ENCODE measurements at regions not wholly inside any gene's neighbourhood (a gene's known extent, or its start where the extent isn't known, plus 50 kb on each side); places are given as distances from the start of the nearest gene placed in this dataset.

GRCh38 chr13:34148359-34148758 lies 330.4 kb downstream of the RFC3 start:
- H3K4me1 Mint-ChIP-seq = no peaks in the 10 kb centered on the region
- Histone ChIP-seq H3K4me3 (replicated peaks in 1 of 3; ENCODE audit: low read depth in 2 of 3, low read length in 3 of 3) (no peak overlapping the region), H3K4me1 (ENCODE audit: control insufficient read depth in 1 of 2, insufficient read depth in 2 of 2, low read length in 2 of 2) (no peaks in the 10 kb centered on the region), H3K9me3 (replicated peaks in 1 of 2; ENCODE audit: control insufficient read depth in 1 of 2, insufficient read depth in 1 of 2, low read length in 2 of 2) (no peaks in the 10 kb centered on the region), H3K79me2 (ENCODE audit: insufficient read depth, low read length) (no peaks in the 10 kb centered on the region), H2AFZ (ENCODE audit: insufficient read depth, low read depth, low read length, poor library complexity, severe bottlenecking) (no peak overlapping the region), H4K20me1 (ENCODE audit: insufficient read depth, low read length) (no peaks in the 10 kb centered on the region), H3K27ac (ENCODE audit: low read depth in 1 of 2, low read length in 2 of 2) (no peak overlapping the region), H3K27me3 (ENCODE audit: control insufficient read depth in 2 of 2, insufficient read depth in 2 of 2, low read length in 2 of 2) (no peaks in the 10 kb centered on the region), H3K9ac (ENCODE audit: insufficient read depth, low read length, poor library complexity, severe bottlenecking) (no peak overlapping the region), H3K4me2 (replicated peaks; ENCODE audit: extremely low read depth, low read length, poor library complexity, severe bottlenecking) (no peak overlapping the region), H3K36me3 (replicated peaks in 1 of 2; ENCODE audit: control insufficient read depth in 1 of 2, insufficient read depth in 2 of 2, low read length in 2 of 2) (no peaks in the 10 kb centered on the region)
- H3K27me3 Mint-ChIP-seq (ENCODE audit: low read depth in 3 of 3) = peaks cover 0 to 2% (median 1%) of the 10 kb centered on the region in 3 donors
- no CpG with 5 or more reads among the region's 6 CpGs for WGBS (ENCODE audit: insufficient coverage)
- intact Hi-C loops (cut with micrococcal nuclease) = no loop called here
- no peaks in the 10 kb centered on the region for H3K36me3 Mint-ChIP-seq
- DNase-seq = no peak
- H3K4me3 Mint-ChIP-seq = no peak overlapping the region
- H3K9me3 Mint-ChIP-seq = peaks cover 0 to 10% (median 0%) of the 10 kb centered on the region in 7 donors
- H3K27ac Mint-ChIP-seq = no peak overlapping the region
- no peak for TF ChIP-seq CTCF (IDR thresholded peaks at IDR 0.05)

DNA sequence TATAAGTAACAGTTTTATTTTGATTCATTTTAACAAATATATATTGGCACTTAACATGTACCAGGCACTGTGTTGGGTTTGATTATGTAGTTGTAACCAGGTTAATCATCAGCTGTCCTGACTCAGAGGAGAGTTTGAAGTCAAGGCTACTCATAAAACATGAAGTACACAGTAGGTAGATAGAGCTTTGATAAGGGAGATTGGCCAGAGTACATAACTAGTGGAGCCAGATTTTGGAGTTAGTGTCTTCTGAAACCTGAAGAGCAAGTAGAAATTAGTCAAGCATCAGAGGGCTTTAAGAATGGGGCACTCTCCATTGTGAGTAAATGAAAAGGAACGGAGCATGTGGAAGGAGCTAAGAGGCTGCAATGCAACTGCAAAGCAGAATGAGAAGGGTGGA lies 333.9 kb downstream of the RFC3 start:
- intact Hi-C loops (cut with micrococcal nuclease) = no loop called here
- Mint-ChIP-seq H3K4me3 (no peak overlapping the region), H3K9me3 (peaks cover 0 to 13% (median 0%) of the 10 kb centered on the region in 7 donors), H3K27ac (no peak overlapping the region), H3K36me3 (no peaks in the 10 kb centered on the region), H3K27me3 (ENCODE audit: low read depth in 3 of 3) (peaks cover 7 to 12% (median 9%) of the 10 kb centered on the region in 3 donors), H3K4me1 (peaks cover 5% of the 10 kb centered on the region)
- H3K4me1 ChIP-seq (ENCODE audit: control insufficient read depth in 1 of 2, insufficient read depth in 2 of 2, low read length in 2 of 2) = no peaks in the 10 kb centered on the region
- H3K9ac ChIP-seq (ENCODE audit: insufficient read depth, low read length, poor library complexity, severe bottlenecking) = no peak overlapping the region
- no peaks in the 10 kb centered on the region for H4K20me1 ChIP-seq (ENCODE audit: insufficient read depth, low read length)
- no peak overlapping the region for H2AFZ ChIP-seq (ENCODE audit: insufficient read depth, low read depth, low read length, poor library complexity, severe bottlenecking)
- no peaks in the 10 kb centered on the region for H3K36me3 ChIP-seq (replicated peaks in 1 of 2; ENCODE audit: control insufficient read depth in 1 of 2, insufficient read depth in 2 of 2, low read length in 2 of 2)
- TF ChIP-seq CTCF (IDR thresholded peaks at IDR 0.05) = no peak
- no peaks in the 10 kb centered on the region for H3K9me3 ChIP-seq (replicated peaks in 1 of 2; ENCODE audit: control insufficient read depth in 1 of 2, insufficient read depth in 1 of 2, low read length in 2 of 2)
- no peaks in the 10 kb centered on the region for H3K79me2 ChIP-seq (ENCODE audit: insufficient read depth, low read length)
- no peak overlapping the region for H3K4me3 ChIP-seq (replicated peaks in 1 of 3; ENCODE audit: low read depth in 2 of 3, low read length in 3 of 3)
- no peak for DNase-seq
- no peak overlapping the region for H3K27ac ChIP-seq (ENCODE audit: low read depth in 1 of 2, low read length in 2 of 2)
- H3K27me3 ChIP-seq (ENCODE audit: control insufficient read depth in 2 of 2, insufficient read depth in 2 of 2, low read length in 2 of 2) = peaks cover 6 to 13% of the 10 kb centered on the region in 2 donors
- no peak overlapping the region for H3K4me2 ChIP-seq (replicated peaks; ENCODE audit: extremely low read depth, low read length, poor library complexity, severe bottlenecking)
- no CpG with 5 or more reads among the region's 1 CpG for whole genome bisulfite sequencing (ENCODE audit: insufficient coverage)
